ENCODE measurements at regions not wholly inside any gene's neighbourhood (a gene's known extent, or its start where the extent isn't known, plus 50 kb on each side); places are given as distances from the start of the nearest gene placed in this dataset.

DNA sequence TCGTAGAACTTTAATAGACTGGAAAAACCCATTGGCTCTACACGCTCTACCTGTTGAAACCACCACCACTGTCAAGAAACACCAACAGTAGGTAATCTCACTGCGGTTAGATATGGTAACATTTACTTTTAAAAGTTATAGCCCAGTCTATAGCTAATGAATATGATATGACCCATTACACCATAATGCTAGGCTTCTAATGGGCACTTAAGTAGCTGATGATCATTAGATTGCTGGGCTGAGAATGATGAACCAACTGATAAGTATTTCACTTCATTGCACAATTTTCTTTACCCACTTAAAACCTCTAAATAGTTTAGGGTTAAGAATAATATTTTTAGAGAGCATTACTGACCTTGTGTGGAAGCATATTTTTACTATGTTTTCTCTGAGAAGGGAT, 788.9 kb upstream of the CA10 start:
- H3K4me3 ChIP-seq, result no peak overlapping the region

More for the DNA sequence above, 788.9 kb upstream of the CA10 start:
- Histone ChIP-seq H2AFZ (no peak overlapping the region), H3K4me2 (no peak overlapping the region), H3K27me3 (ENCODE audit: insufficient read depth) (no peaks in the 10 kb centered on the region), H3K4me1 (ENCODE audit: insufficient read depth) (peaks cover 3% of the 10 kb centered on the region; the same call in 1 of the 2 replicates), H3K9me2 (ENCODE audit: insufficient read depth) (peaks cover 6% of the 10 kb centered on the region), H4K20me1 (replicated peaks; ENCODE audit: insufficient read depth) (no peaks in the 10 kb centered on the region), H3K79me2 (replicated peaks; ENCODE audit: insufficient read depth) (no peaks in the 10 kb centered on the region), H3K36me3 (ENCODE audit: insufficient read depth) (no peaks in the 10 kb centered on the region), H3K27ac (ENCODE audit: low read depth) (no peak overlapping the region), H3F3A (replicated peaks; ENCODE audit: low read depth) (no peaks in the 10 kb centered on the region)
- DNase-seq (ENCODE audit: low spot score), result no peak
- no peak for TF ChIP-seq ETS1 (IDR thresholded peaks at IDR 0.05)
- no peak for TF ChIP-seq REST (IDR thresholded peaks at IDR 0.05; ENCODE audit: unreplicated experiment)
- TF ChIP-seq ZNF114 (CRISPR knock-in tag; IDR thresholded peaks at IDR 0.05), result no peak
- no peak for TF ChIP-seq JUNB (IDR thresholded peaks at IDR 0.05; ENCODE audit: unreplicated experiment)
- no peak for TF ChIP-seq CREB1 (CRISPR knock-in tag; IDR thresholded peaks at IDR 0.05; ENCODE audit: low read depth)
- TF ChIP-seq EZH2 (IDR thresholded peaks at IDR 0.05; ENCODE audit: low read depth, unreplicated experiment), result no peak
- TF ChIP-seq, protein P1, sequence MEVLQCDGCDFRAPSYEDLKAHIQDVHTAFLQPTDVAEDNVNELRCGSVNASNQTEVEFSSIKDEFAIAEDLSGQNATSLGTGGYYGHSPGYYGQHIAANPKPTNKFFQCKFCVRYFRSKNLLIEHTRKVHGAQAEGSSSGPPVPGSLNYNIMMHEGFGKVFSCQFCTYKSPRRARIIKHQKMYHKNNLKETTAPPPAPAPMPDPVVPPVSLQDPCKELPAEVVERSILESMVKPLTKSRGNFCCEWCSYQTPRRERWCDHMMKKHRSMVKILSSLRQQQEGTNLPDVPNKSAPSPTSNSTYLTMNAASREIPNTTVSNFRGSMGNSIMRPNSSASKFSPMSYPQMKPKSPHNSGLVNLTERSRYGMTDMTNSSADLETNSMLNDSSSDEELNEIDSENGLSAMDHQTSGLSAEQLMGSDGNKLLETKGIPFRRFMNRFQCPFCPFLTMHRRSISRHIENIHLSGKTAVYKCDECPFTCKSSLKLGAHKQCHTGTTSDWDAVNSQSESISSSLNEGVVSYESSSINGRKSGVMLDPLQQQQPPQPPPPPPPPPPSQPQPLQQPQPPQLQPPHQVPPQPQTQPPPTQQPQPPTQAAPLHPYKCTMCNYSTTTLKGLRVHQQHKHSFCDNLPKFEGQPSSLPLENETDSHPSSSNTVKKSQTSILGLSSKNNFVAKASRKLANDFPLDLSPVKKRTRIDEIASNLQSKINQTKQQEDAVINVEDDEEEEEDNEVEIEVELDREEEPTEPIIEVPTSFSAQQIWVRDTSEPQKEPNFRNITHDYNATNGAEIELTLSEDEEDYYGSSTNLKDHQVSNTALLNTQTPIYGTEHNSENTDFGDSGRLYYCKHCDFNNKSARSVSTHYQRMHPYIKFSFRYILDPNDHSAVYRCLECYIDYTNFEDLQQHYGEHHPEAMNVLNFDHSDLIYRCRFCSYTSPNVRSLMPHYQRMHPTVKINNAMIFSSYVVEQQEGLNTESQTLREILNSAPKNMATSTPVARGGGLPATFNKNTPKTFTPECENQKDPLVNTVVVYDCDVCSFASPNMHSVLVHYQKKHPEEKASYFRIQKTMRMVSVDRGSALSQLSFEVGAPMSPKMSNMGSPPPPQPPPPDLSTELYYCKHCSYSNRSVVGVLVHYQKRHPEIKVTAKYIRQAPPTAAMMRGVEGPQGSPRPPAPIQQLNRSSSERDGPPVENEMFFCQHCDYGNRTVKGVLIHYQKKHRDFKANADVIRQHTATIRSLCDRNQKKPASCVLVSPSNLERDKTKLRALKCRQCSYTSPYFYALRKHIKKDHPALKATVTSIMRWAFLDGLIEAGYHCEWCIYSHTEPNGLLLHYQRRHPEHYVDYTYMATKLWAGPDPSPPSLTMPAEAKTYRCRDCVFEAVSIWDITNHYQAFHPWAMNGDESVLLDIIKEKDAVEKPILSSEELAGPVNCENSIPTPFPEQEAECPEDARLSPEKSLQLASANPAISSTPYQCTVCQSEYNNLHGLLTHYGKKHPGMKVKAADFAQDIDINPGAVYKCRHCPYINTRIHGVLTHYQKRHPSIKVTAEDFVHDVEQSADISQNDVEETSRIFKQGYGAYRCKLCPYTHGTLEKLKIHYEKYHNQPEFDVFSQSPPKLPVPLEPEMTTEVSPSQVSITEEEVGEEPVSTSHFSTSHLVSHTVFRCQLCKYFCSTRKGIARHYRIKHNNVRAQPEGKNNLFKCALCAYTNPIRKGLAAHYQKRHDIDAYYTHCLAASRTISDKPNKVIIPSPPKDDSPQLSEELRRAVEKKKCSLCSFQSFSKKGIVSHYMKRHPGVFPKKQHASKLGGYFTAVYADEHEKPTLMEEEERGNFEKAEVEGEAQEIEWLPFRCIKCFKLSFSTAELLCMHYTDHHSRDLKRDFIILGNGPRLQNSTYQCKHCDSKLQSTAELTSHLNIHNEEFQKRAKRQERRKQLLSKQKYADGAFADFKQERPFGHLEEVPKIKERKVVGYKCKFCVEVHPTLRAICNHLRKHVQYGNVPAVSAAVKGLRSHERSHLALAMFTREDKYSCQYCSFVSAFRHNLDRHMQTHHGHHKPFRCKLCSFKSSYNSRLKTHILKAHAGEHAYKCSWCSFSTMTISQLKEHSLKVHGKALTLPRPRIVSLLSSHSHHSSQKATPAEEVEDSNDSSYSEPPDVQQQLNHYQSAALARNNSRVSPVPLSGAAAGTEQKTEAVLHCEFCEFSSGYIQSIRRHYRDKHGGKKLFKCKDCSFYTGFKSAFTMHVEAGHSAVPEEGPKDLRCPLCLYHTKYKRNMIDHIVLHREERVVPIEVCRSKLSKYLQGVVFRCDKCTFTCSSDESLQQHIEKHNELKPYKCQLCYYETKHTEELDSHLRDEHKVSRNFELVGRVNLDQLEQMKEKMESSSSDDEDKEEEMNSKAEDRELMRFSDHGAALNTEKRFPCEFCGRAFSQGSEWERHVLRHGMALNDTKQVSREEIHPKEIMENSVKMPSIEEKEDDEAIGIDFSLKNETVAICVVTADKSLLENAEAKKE (CRISPR knock-in tag; IDR thresholded peaks at IDR 0.05), result no peak
- TF ChIP-seq EZH2phosphoT487 (IDR thresholded peaks at IDR 0.05; ENCODE audit: unreplicated experiment), result no peak
- TF ChIP-seq NANOG (IDR thresholded peaks at IDR 0.05; ENCODE audit: borderline replicate concordance), result no peak
- H3K9me3 Mint-ChIP-seq, result no peaks in the 10 kb centered on the region; the same call in 2 of the 3 replicates
- no peak for ATAC-seq
- no peaks in the 10 kb centered on the region for H3K36me3 Mint-ChIP-seq (ENCODE audit: low read depth)
- no peak overlapping the region for H3K27ac Mint-ChIP-seq
- no peak overlapping the region for H3K4me3 Mint-ChIP-seq
- peaks cover 2% of the 10 kb centered on the region for H3K27me3 Mint-ChIP-seq (ENCODE audit: insufficient read depth, low read depth, poor library complexity)
- peaks cover 7% of the 10 kb centered on the region for H3K4me1 Mint-ChIP-seq

Measured in GM23338 (cell line).